Tibial nerve (tissue), 4 donors: ENCODE measurements at regions not wholly inside any gene's neighbourhood (a gene's known extent, or its start where the extent isn't known, plus 50 kb on each side); places are given as distances from the start of the nearest gene placed in this dataset.

ENCODE experiments used
- DNase-seq, 2 donors: peaks; one replicate each; pipeline ENCODE4 v3.0.0-alpha.2; 2019; ENCODE audit warnings: low spot score in 2 of 2
- H3K27ac ChIP-seq, 4 donors: fragments of 200-600 bp; sonication (generic) in 3 of 4; one replicate each; pipeline ENCODE4 v1.5.1; 2017 to 2019; ENCODE audit warnings: mild to moderate bottlenecking in 1 of 4
- H3K27me3 ChIP-seq, 2 donors: fragments of 200-600 bp; sonication (generic) in 1 of 2; one replicate each; pipeline versions ENCODE4 v1.5.1 to v1.6.0; 2017 to 2019
- H3K36me3 ChIP-seq, 3 donors: fragments of 200-600 bp; sonication (generic); one replicate each; pipeline ENCODE4 v1.5.1; 2018 to 2019
- H3K4me1 ChIP-seq, 4 donors: fragments of 200-600 bp; sonication (generic) in 3 of 4; one replicate each; pipeline ENCODE4 v1.5.1; 2017 to 2019
- H3K4me3 ChIP-seq, 4 donors: fragments of 200-600 bp; sonication (generic) in 3 of 4; one replicate each; pipeline ENCODE4 v1.5.1; 2017 to 2019; ENCODE audit warnings: mild to moderate bottlenecking in 1 of 4, moderate library complexity in 1 of 4
- H3K9me3 ChIP-seq, 4 donors: fragments of 200-600 bp; sonication (generic) in 3 of 4; one replicate each; pipeline ENCODE4 v1.5.1; 2017 to 2019
- EP300 ChIP-seq, 2 donors: sonication (generic); formaldehyde crosslinking; IDR thresholded peaks; one replicate each; pipeline ENCODE4 v1.6.1; 2017; ENCODE audit warnings: antibody characterized with exemption in 2 of 2, mild to moderate bottlenecking in 1 of 2
- POLR2A ChIP-seq, 2 donors: fragments of 450-650 bp; IDR thresholded peaks; one replicate each; pipeline ENCODE4 v1.6.1; 2017; ENCODE audit warnings: antibody characterized with exemption in 2 of 2, mild to moderate bottlenecking in 2 of 2, moderate library complexity in 2 of 2
- WGBS, 2 donors: methylation state at CpG; one replicate each; pipeline ENCODE4 v1.1.5; 2018; 5-methylcytosine and 5-hydroxymethylcytosine counted together
- TF ChIP-seq, protein P1 (sequence below), 5 experiments: fragments of 200-600 bp in 3 of 5; fragments of 450-650 bp in 2 of 5; sonication (generic) in 3 of 5; IDR thresholded peaks; one replicate each; pipeline ENCODE4 v1.5.1; 2016 to 2019; ENCODE audit warnings: antibody characterized with exemption in 5 of 5, mild to moderate bottlenecking in 3 of 5, moderate library complexity in 2 of 5

DNA sequence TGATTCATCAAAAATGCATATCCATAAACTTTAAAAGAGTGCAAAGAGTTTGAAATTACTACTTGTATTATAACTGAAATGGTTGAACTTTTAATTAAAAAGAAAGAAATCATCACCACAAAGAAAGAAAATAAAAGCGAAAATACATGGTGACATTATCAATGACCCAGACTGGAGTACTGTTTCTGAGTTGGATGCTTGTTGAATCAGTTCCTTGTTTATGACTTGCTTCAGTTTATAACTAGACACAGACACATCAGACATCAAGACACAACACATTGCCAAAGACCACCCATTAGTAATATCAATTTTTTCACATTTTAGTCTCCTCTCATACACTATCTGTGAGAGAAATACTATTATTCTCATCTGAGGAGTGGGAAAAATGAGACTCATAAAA lies 293.0 kb downstream of the MRPL39 start:
- H3K9me3 ChIP-seq, result peaks cover 0 to 11% (median 0%) of the 10 kb centered on the region in 4 donors
- TF ChIP-seq EP300 (IDR thresholded peaks at IDR 0.05) (no peak), POLR2A (IDR thresholded peaks at IDR 0.05) (no peak)
- TF ChIP-seq, protein P1, sequence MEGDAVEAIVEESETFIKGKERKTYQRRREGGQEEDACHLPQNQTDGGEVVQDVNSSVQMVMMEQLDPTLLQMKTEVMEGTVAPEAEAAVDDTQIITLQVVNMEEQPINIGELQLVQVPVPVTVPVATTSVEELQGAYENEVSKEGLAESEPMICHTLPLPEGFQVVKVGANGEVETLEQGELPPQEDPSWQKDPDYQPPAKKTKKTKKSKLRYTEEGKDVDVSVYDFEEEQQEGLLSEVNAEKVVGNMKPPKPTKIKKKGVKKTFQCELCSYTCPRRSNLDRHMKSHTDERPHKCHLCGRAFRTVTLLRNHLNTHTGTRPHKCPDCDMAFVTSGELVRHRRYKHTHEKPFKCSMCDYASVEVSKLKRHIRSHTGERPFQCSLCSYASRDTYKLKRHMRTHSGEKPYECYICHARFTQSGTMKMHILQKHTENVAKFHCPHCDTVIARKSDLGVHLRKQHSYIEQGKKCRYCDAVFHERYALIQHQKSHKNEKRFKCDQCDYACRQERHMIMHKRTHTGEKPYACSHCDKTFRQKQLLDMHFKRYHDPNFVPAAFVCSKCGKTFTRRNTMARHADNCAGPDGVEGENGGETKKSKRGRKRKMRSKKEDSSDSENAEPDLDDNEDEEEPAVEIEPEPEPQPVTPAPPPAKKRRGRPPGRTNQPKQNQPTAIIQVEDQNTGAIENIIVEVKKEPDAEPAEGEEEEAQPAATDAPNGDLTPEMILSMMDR (IDR thresholded peaks at IDR 0.05), result no peak
- no peaks in the 10 kb centered on the region for H3K36me3 ChIP-seq
- WGBS, 2 donors, result 50 to 53% methylated on average over 1 of the region's 1 CpG
- H3K27me3 ChIP-seq, result no peaks in the 10 kb centered on the region
- H3K27ac ChIP-seq, result no peak overlapping the region
- no peaks in the 10 kb centered on the region for H3K4me1 ChIP-seq
- no peak for DNase-seq
- no peak overlapping the region for H3K4me3 ChIP-seq

DNA sequence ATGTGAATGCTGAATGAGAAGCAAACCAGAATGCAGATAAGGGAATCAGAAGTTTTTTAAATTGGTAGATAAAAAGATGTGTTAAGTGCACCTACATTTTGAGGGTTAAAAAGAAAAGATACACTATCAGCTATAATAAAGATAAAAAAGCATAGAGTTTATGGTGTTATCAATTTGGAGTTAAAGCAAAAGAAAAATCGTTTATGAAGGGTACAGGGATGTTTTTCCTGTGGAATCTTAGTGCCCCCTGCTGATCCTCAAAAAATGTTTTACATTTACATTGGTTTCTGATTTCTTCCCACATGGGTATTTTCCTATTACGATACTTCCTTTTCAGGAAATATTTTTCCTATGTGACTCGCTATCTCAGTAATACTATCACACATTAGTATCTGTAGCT lies 293.5 kb downstream of the MRPL39 start:
- Histone ChIP-seq H3K9me3 (peaks cover 0 to 15% (median 0%) of the 10 kb centered on the region in 4 donors), H3K27ac (no peak overlapping the region), H3K27me3 (no peaks in the 10 kb centered on the region), H3K4me3 (no peak overlapping the region), H3K4me1 (no peaks in the 10 kb centered on the region), H3K36me3 (no peaks in the 10 kb centered on the region)
- 18 to 23% methylated on average over 3 of the region's 3 CpGs for WGBS, 2 donors
- no peak for TF ChIP-seq EP300 (IDR thresholded peaks at IDR 0.05)
- TF ChIP-seq, protein P1 (IDR thresholded peaks at IDR 0.05), result no peak
- DNase-seq, result no peak

DNA sequence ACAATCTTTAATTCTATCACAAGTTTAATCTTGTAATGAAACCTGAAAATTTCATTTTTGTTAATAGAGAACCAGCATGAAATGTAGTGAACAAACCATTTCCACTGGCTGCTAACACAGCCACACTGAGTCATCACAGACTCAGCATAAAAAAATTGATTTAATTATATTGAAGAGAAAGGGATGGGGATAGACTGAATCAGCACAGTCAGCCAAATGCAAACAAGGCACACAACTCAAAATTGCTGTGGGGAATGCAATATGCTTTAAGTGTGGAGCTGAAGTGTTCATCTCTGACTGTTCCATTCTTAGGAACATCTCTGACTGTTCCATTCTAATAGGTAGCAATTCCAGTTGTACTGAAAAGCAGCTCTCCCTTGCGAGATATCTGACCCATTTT lies 299.8 kb downstream of the MRPL39 start:
- Histone ChIP-seq H3K27me3 (no peaks in the 10 kb centered on the region), H3K4me1 (no peaks in the 10 kb centered on the region), H3K36me3 (no peaks in the 10 kb centered on the region), H3K9me3 (peaks cover 0 to 19% (median 0%) of the 10 kb centered on the region in 4 donors), H3K27ac (no peak overlapping the region), H3K4me3 (no peak overlapping the region)
- DNase-seq, result no peak
- 83 to 94% methylated on average over 1 of the region's 1 CpG for WGBS, 2 donors
- TF ChIP-seq, protein P1 (IDR thresholded peaks at IDR 0.05), result no peak
- TF ChIP-seq EP300 (IDR thresholded peaks at IDR 0.05) (no peak), POLR2A (IDR thresholded peaks at IDR 0.05) (no peak)

DNA sequence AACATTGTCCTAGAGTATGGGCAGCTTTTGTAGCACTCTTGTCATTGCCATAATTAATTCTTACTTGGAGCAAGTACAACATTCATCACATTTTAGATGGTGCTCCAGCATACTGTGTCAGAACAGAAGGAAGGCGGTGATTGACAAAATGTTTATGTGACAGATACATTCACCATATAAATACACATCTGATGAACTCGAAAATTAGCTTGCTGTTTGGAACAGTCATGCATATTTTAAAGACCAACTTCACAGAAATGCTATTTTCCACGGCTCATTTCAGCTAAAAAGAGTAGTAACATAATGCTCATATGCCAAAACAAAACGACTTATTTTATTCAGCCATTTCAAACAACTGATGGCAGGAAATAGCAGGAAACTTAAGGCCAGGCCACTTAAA lies 302.7 kb downstream of the MRPL39 start:
- Histone ChIP-seq H3K27ac (no peak overlapping the region), H3K9me3 (peaks cover 0 to 12% (median 0%) of the 10 kb centered on the region in 4 donors), H3K36me3 (no peaks in the 10 kb centered on the region), H3K4me1 (no peaks in the 10 kb centered on the region), H3K4me3 (no peak overlapping the region), H3K27me3 (no peaks in the 10 kb centered on the region)
- WGBS, 2 donors, result 62 to 73% methylated on average over 4 of the region's 4 CpGs
- DNase-seq, result no peak
- TF ChIP-seq EP300 (IDR thresholded peaks at IDR 0.05), result no peak
- TF ChIP-seq, protein P1 (IDR thresholded peaks at IDR 0.05), result no peak
- TF ChIP-seq POLR2A (IDR thresholded peaks at IDR 0.05), result no peak

DNA sequence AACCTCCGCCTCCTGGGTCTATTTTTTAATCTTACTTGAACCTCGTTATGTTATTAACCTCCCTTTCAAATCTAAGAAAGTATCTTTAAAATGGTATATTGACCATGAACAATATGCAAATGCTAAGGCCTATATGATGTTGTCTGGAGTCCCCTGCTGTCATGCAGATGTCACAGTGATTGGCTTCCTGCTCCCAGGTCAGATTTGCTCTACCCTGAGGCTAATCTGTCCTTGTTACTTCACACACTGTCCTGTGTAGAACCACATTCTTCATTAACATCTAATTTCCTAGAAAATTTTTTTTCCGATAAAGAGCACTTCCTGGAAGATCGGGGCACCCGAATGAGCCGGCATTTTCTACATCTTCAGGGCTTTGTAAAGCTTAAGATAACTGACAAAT lies 306.6 kb downstream of the MRPL39 start:
- Histone ChIP-seq H3K27me3 (no peaks in the 10 kb centered on the region), H3K27ac (no peak overlapping the region), H3K4me1 (no peaks in the 10 kb centered on the region), H3K4me3 (no peak overlapping the region), H3K9me3 (no peaks in the 10 kb centered on the region), H3K36me3 (no peaks in the 10 kb centered on the region)
- DNase-seq, result no peak
- TF ChIP-seq EP300 (IDR thresholded peaks at IDR 0.05), result no peak
- no peak for TF ChIP-seq POLR2A (IDR thresholded peaks at IDR 0.05)
- TF ChIP-seq, protein P1 (IDR thresholded peaks at IDR 0.05), result no peak
- WGBS, 2 donors, result 84% methylated on average over 6 of the region's 6 CpGs
